CD8-positive, alpha-beta memory T cell (primary cell): ENCODE measurements at regions not wholly inside any gene's neighbourhood (a gene's known extent, or its start where the extent isn't known, plus 50 kb on each side); places are given as distances from the start of the nearest gene placed in this dataset.

Experiments
- CTCF ChIA-PET: fragments of 350-600 bp; sonication (Branson Sonifier 250); formaldehyde crosslinking; loops from one replicate; lab custom pipeline; 2021; ENCODE audit warnings: antibody characterized with exemption; lab: Charles Lee
- POLR2A ChIA-PET: fragments of 350-600 bp; sonication (Branson Sonifier 250); formaldehyde crosslinking; loops from one replicate; lab custom pipeline; 2021; ENCODE audit warnings: antibody characterized with exemption; lab: Charles Lee
- DNase-seq, 5 donors: peaks; one replicate each; pipeline versions ENCODE4 v3.0.0 to v3.0.0-alpha.2; 2020 to 2022; ENCODE audit warnings: mixed read lengths in 1 of 5
- H3K27ac ChIP-seq: one replicate; pipeline ENCODE4 v1.7.0; 2013; ENCODE audit warnings: low read depth, mild to moderate bottlenecking, low read length, moderate library complexity
- H3K27me3 ChIP-seq: 2 replicates; pipeline ENCODE4 v1.7.0; 2013; ENCODE audit warnings: low read length, mild to moderate bottlenecking; ENCODE audit not compliant: insufficient read depth, poor library complexity, severe bottlenecking
- H3K36me3 ChIP-seq: 2 replicates; pipeline ENCODE4 v1.7.0; 2013; ENCODE audit warnings: mild to moderate bottlenecking, low read length, moderate library complexity; ENCODE audit not compliant: insufficient read depth
- H3K4me1 ChIP-seq: 2 replicates; pipeline ENCODE4 v1.7.0; 2013; ENCODE audit warnings: mild to moderate bottlenecking, low read length, moderate library complexity; ENCODE audit not compliant: insufficient read depth
- H3K4me3 ChIP-seq: 2 replicates; pipeline ENCODE4 v1.7.0; 2013; ENCODE audit warnings: mild to moderate bottlenecking, low read length
- H3K9me3 ChIP-seq: 2 replicates; pipeline ENCODE4 v1.7.0; 2013; ENCODE audit warnings: mild to moderate bottlenecking, low read length
- H3K27ac Mint-ChIP-seq, 8 donors: one replicate each; pipeline ENCODE4 v1.8.0; 2020 to 2021; ENCODE audit warnings: mixed read lengths in 8 of 8, mild to moderate bottlenecking in 6 of 8, inconsistent platforms in 3 of 8, moderate library complexity in 3 of 8
- H3K27me3 Mint-ChIP-seq, 2 donors: one replicate each; pipeline ENCODE4 v1.8.0; 2020 to 2021; ENCODE audit warnings: mixed read lengths in 2 of 2, mild to moderate bottlenecking in 1 of 2, moderate library complexity in 1 of 2
- H3K36me3 Mint-ChIP-seq, 3 donors: one replicate each; pipeline ENCODE4 v1.8.0; 2020 to 2021; ENCODE audit warnings: mixed read lengths in 3 of 3, inconsistent platforms in 1 of 3, mild to moderate bottlenecking in 1 of 3
- H3K4me1 Mint-ChIP-seq, 3 donors: one replicate each; pipeline ENCODE4 v1.8.0; 2020 to 2021; ENCODE audit warnings: mixed read lengths in 3 of 3, inconsistent platforms in 1 of 3, mild to moderate bottlenecking in 1 of 3
- H3K4me3 Mint-ChIP-seq, 7 donors: one replicate each; pipeline ENCODE4 v1.8.0; 2020 to 2021; ENCODE audit warnings: mixed read lengths in 7 of 7, mild to moderate bottlenecking in 6 of 7, moderate library complexity in 4 of 7, inconsistent platforms in 2 of 7
- H3K9me3 Mint-ChIP-seq, 5 donors: one replicate each; pipeline ENCODE4 v1.8.0; 2020 to 2022; ENCODE audit warnings: mixed read lengths in 5 of 5, mild to moderate bottlenecking in 3 of 5, moderate library complexity in 2 of 5, inconsistent platforms in 1 of 5

DNA sequence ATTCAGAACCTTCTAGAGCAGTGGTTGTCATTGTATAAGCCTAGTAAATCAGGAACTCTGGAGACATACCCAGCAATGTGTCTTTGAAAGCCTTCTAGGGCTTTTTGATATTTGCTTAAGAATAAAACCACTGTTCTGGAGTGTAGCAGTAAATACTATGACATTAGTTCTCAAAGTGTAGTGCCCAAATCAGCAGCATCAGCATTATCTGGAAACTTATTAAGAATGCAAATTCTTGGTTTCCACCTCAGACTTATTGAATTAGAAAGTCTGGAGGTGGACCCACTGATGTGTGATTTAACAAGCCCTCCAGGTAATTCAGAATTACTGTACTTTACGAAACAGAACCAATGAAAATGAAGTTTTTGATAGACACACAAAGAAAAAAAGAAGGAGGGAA is 509.7 kb downstream of the SUCLG1 start:
- POLR2A ChIA-PET, result no interaction called here

GRCh38 chr2:83944191-83944590 is 514.9 kb downstream of the SUCLG1 start:
- H3K36me3 ChIP-seq, result no peaks in the 10 kb centered on the region

More for the DNA sequence above, 509.7 kb downstream of the SUCLG1 start:
- Histone ChIP-seq H3K4me3 (no peak overlapping the region), H3K27ac (no peak overlapping the region), H3K9me3 (no peaks in the 10 kb centered on the region), H3K27me3 (no peaks in the 10 kb centered on the region), H3K36me3 (no peaks in the 10 kb centered on the region), H3K4me1 (no peaks in the 10 kb centered on the region)
- Mint-ChIP-seq H3K9me3 (peaks cover 0 to 5% (median 0%) of the 10 kb centered on the region in 5 donors), H3K27me3 (no peaks in the 10 kb centered on the region), H3K4me3 (no peak overlapping the region), H3K27ac (no peak overlapping the region), H3K36me3 (no peaks in the 10 kb centered on the region), H3K4me1 (no peaks in the 10 kb centered on the region)
- no peak for DNase-seq
- CTCF ChIA-PET, result interaction anchor here (0.6 kb wide), 1 partner anchor 77 kb away, joined by 3 read pairs; no protein-coding TSS in a partner anchor

DNA sequence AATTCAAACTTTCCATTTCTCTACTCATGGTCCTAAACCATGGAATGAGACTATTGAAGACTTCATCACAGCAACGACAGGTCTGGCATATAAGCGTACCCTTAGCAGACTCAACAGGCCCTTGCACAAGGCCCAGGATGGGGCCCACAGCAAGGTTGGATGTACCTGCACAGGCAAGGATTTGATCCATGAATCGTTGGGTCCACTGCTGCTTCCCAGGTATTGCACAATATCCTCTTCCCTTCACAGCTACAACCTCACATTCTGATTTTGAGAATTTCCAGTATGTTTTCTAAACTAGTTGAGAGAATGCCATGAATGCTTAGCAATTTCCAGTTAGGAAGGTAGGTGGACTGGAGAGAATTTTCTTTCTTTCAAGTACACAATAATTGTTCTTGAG is 515.8 kb downstream of the SUCLG1 start:
- Mint-ChIP-seq H3K9me3 (peaks cover 0 to 3% (median 0%) of the 10 kb centered on the region in 5 donors), H3K27ac (no peak overlapping the region), H3K4me1 (no peaks in the 10 kb centered on the region), H3K36me3 (no peaks in the 10 kb centered on the region), H3K27me3 (no peaks in the 10 kb centered on the region), H3K4me3 (no peak overlapping the region)
- H3K27me3 ChIP-seq, result no peaks in the 10 kb centered on the region
- no peak overlapping the region for H3K27ac ChIP-seq
- CTCF ChIA-PET, result no interaction called here
- DNase-seq, result no peak
- no peaks in the 10 kb centered on the region for H3K36me3 ChIP-seq
- H3K4me3 ChIP-seq, result no peak overlapping the region
- H3K9me3 ChIP-seq, result no peaks in the 10 kb centered on the region
- POLR2A ChIA-PET, result no interaction called here
- no peaks in the 10 kb centered on the region for H3K4me1 ChIP-seq

More at GRCh38 chr2:83944191-83944590, 514.9 kb downstream of the SUCLG1 start:
- Mint-ChIP-seq H3K4me1 (no peaks in the 10 kb centered on the region), H3K27ac (no peak overlapping the region), H3K36me3 (no peaks in the 10 kb centered on the region), H3K27me3 (no peaks in the 10 kb centered on the region), H3K4me3 (no peak overlapping the region), H3K9me3 (peaks cover 0 to 3% (median 0%) of the 10 kb centered on the region in 5 donors)
- Histone ChIP-seq H3K27ac (no peak overlapping the region), H3K4me1 (no peaks in the 10 kb centered on the region), H3K4me3 (no peak overlapping the region), H3K27me3 (no peaks in the 10 kb centered on the region), H3K9me3 (no peaks in the 10 kb centered on the region)
- CTCF ChIA-PET, result no interaction called here
- POLR2A ChIA-PET, result no interaction called here
- no peak for DNase-seq

DNA sequence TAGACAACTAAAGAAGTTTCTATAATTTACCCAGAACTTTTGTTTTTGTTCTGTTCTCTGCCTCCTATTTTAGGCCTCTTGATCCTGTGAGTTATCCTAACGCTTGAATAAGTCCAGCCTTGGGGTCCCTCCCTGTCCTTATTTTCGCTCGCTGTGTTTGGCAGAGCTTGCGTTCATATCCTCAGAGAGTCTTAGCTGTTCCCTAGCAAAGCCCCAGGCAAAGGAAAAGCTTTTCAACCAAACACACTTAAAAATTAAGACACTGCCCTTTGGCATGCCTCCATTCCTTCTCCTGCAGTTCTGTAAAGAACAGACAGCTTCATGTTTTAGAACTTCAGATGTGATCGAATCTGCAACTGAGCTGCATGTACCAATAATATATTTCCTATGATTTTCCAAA is 517.2 kb downstream of the SUCLG1 start:
- H3K9me3 Mint-ChIP-seq, result no peaks in the 10 kb centered on the region
- no peaks in the 10 kb centered on the region for H3K4me1 Mint-ChIP-seq
- H3K9me3 ChIP-seq, result no peaks in the 10 kb centered on the region
- H3K27ac Mint-ChIP-seq, result no peak overlapping the region
- no peaks in the 10 kb centered on the region for H3K36me3 ChIP-seq
- ChIA-PET POLR2A (no interaction called here), CTCF (no interaction called here)
- no peaks in the 10 kb centered on the region for H3K27me3 Mint-ChIP-seq
- no peak overlapping the region for H3K27ac ChIP-seq
- no peak for DNase-seq
- H3K4me3 Mint-ChIP-seq, result no peak overlapping the region
- no peaks in the 10 kb centered on the region for H3K4me1 ChIP-seq
- no peaks in the 10 kb centered on the region for H3K36me3 Mint-ChIP-seq
- H3K4me3 ChIP-seq, result no peak overlapping the region
- H3K27me3 ChIP-seq, result no peaks in the 10 kb centered on the region

DNA sequence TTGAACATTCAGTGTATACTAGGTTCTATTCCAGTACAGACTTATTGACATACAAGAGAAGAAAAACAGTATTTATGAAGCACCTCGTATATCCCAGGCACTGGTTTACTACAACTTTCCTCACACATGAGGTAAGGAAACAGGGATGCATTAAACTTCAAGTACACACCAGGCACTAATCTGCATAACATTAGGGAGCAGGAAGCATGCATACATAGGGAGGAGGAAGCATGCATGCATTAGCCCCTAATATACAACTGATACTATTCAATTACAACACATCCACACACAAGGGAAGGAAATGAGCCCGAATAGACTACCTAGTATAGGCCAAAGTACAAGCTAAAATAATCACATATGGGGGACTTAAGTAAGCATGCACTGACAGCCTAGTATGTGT is 525.3 kb downstream of the SUCLG1 start:
- no peaks in the 10 kb centered on the region for H3K36me3 ChIP-seq
- ChIA-PET CTCF (no interaction called here), POLR2A (no interaction called here)
- no peaks in the 10 kb centered on the region for H3K27me3 Mint-ChIP-seq
- no peak for DNase-seq
- no peaks in the 10 kb centered on the region for H3K36me3 Mint-ChIP-seq
- H3K9me3 Mint-ChIP-seq, result no peaks in the 10 kb centered on the region
- H3K4me1 ChIP-seq, result no peaks in the 10 kb centered on the region
- H3K9me3 ChIP-seq, result no peaks in the 10 kb centered on the region
- no peak overlapping the region for H3K4me3 ChIP-seq
- H3K27me3 ChIP-seq, result no peaks in the 10 kb centered on the region
- H3K27ac Mint-ChIP-seq, result no peak overlapping the region
- H3K27ac ChIP-seq, result no peak overlapping the region
- H3K4me3 Mint-ChIP-seq, result no peak overlapping the region
- H3K4me1 Mint-ChIP-seq, result no peaks in the 10 kb centered on the region

DNA sequence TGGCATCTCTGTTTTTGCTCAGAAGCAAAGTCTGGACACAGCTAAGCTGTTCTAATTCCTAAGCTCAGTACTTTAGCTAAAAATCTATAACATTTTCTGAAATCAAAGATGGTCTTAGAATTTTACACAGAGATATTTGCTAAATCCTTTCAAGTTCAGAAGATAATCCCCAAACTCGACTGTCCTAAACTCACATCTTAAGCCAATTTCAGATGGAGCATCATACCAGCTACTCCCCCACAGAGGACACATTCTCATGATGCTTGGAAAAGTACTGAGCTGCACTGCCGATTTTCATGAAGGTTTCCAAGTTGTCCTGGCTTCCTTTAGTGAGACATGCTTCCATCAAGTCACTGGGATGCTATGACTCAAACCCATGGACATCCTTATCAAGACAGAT is 535.5 kb downstream of the SUCLG1 start:
- CTCF ChIA-PET, result no interaction called here
- no peaks in the 10 kb centered on the region for H3K9me3 ChIP-seq
- H3K36me3 Mint-ChIP-seq, result no peaks in the 10 kb centered on the region

GRCh38 chr2:83916559-83916958 is 542.5 kb downstream of the SUCLG1 start:
- H3K4me1 ChIP-seq, result no peaks in the 10 kb centered on the region
- H3K4me3 ChIP-seq, result no peak overlapping the region
- no peak overlapping the region for H3K4me3 Mint-ChIP-seq
- peaks cover 0 to 3% of the 10 kb centered on the region in 2 donors for H3K27me3 Mint-ChIP-seq
- ChIA-PET POLR2A (no interaction called here), CTCF (no interaction called here)
- no peaks in the 10 kb centered on the region for H3K27me3 ChIP-seq
- no peaks in the 10 kb centered on the region for H3K9me3 ChIP-seq
- no peak overlapping the region for H3K27ac ChIP-seq
- no peaks in the 10 kb centered on the region for H3K36me3 Mint-ChIP-seq
- H3K27ac Mint-ChIP-seq, result no peak overlapping the region
- H3K36me3 ChIP-seq, result no peaks in the 10 kb centered on the region
- H3K9me3 Mint-ChIP-seq, result peaks cover 0 to 7% (median under 1%) of the 10 kb centered on the region in 5 donors
- no peaks in the 10 kb centered on the region for H3K4me1 Mint-ChIP-seq
- no peak for DNase-seq

More for the DNA sequence above, 535.5 kb downstream of the SUCLG1 start:
- no peaks in the 10 kb centered on the region for H3K4me1 Mint-ChIP-seq
- Histone ChIP-seq H3K36me3 (no peaks in the 10 kb centered on the region), H3K4me1 (no peaks in the 10 kb centered on the region), H3K27ac (no peak overlapping the region), H3K27me3 (no peaks in the 10 kb centered on the region), H3K4me3 (no peak overlapping the region)
- no peak for DNase-seq
- peaks cover 0 to 5% of the 10 kb centered on the region in 2 donors for H3K27me3 Mint-ChIP-seq
- POLR2A ChIA-PET, result no interaction called here
- peaks cover 0 to 4% (median 2%) of the 10 kb centered on the region in 5 donors for H3K9me3 Mint-ChIP-seq
- no peak overlapping the region for H3K27ac Mint-ChIP-seq
- H3K4me3 Mint-ChIP-seq, result no peak overlapping the region

DNA sequence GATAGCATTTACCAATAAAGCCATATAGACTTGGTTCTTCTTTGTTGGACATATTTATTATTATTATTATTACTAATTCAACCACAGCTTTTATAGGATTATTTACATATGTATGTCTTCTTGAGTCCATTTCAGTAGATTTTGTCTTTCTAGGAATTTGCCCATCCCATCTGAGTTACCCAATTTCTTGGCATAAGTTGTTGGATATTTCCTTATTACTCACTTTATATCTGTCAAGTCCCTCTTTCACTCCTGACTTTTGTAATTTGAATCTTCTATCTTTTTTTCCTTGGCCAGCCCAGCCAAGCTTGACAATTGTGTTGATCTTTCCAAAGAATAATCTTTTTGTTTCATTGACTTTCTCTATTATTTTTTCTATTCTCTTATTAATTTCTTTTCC is 543.7 kb downstream of the SUCLG1 start:
- no peaks in the 10 kb centered on the region for H3K4me1 Mint-ChIP-seq
- POLR2A ChIA-PET, result no interaction called here
- no peak overlapping the region for H3K27ac ChIP-seq

GRCh38 chr2:83908750-83909149 is 550.3 kb downstream of the SUCLG1 start:
- CTCF ChIA-PET, result no interaction called here
- Histone ChIP-seq H3K36me3 (no peaks in the 10 kb centered on the region), H3K27ac (no peak overlapping the region), H3K4me1 (no peaks in the 10 kb centered on the region), H3K4me3 (no peak overlapping the region), H3K9me3 (no peaks in the 10 kb centered on the region), H3K27me3 (no peaks in the 10 kb centered on the region)
- DNase-seq, result no peak
- H3K36me3 Mint-ChIP-seq, result no peaks in the 10 kb centered on the region
- no peaks in the 10 kb centered on the region for H3K4me1 Mint-ChIP-seq
- H3K4me3 Mint-ChIP-seq, result no peak overlapping the region
- H3K27ac Mint-ChIP-seq, result no peak overlapping the region
- POLR2A ChIA-PET, result no interaction called here
- H3K27me3 Mint-ChIP-seq, result no peaks in the 10 kb centered on the region
- peaks cover 0 to 8% (median 0%) of the 10 kb centered on the region in 5 donors for H3K9me3 Mint-ChIP-seq

More for the DNA sequence above, 543.7 kb downstream of the SUCLG1 start:
- H3K4me3 Mint-ChIP-seq, result no peak overlapping the region
- H3K27me3 Mint-ChIP-seq, result no peaks in the 10 kb centered on the region
- H3K4me1 ChIP-seq, result no peaks in the 10 kb centered on the region
- H3K9me3 ChIP-seq, result no peaks in the 10 kb centered on the region
- H3K36me3 Mint-ChIP-seq, result no peaks in the 10 kb centered on the region
- H3K4me3 ChIP-seq, result no peak overlapping the region
- no peaks in the 10 kb centered on the region for H3K36me3 ChIP-seq
- no peak for DNase-seq
- H3K27ac Mint-ChIP-seq, result no peak overlapping the region
- peaks cover 0 to 11% (median 2%) of the 10 kb centered on the region in 5 donors for H3K9me3 Mint-ChIP-seq
- H3K27me3 ChIP-seq, result no peaks in the 10 kb centered on the region
- CTCF ChIA-PET, result no interaction called here
